ENCODE measurements at regions not wholly inside any gene's neighbourhood (a gene's known extent, or its start where the extent isn't known, plus 50 kb on each side); places are given as distances from the start of the nearest gene placed in this dataset.
"Not testable (repeated sequence)": the region's sequence is repeated elsewhere in the genome, so short reads cannot be mapped to it uniquely, and the experiment has no call there.

- H3K27me3 ChIP-seq (ENCODE audit: control insufficient read depth in 2 of 2, insufficient read depth in 2 of 2, low read length in 2 of 2); H3K4me3 ChIP-seq (ENCODE audit: low read length); H3K36me3 ChIP-seq (ENCODE audit: control insufficient read depth in 2 of 3, insufficient read depth in 3 of 3, low read length in 3 of 3); H3K27ac ChIP-seq (ENCODE audit: low read depth, low read length); H3K27me3 Mint-ChIP-seq; H3K27ac Mint-ChIP-seq; H3K4me3 Mint-ChIP-seq; intact Hi-C loops (cut with micrococcal nuclease); H3K36me3 Mint-ChIP-seq; CTCF ChIA-PET; H3K4me1 Mint-ChIP-seq; POLR2A ChIA-PET; H3K9me3 ChIP-seq (ENCODE audit: control insufficient read depth in 2 of 3, low read length in 3 of 3); H3K4me1 ChIP-seq (ENCODE audit: control insufficient read depth in 2 of 2, insufficient read depth in 2 of 2, low read length in 2 of 2); ATAC-seq; DNase-seq: not testable (repeated sequence)
- peaks cover 0 to 15% (median 0%) of the 10 kb centered on the region in 11 donors for H3K9me3 Mint-ChIP-seq
These were observed 346.4 kb upstream of the JARID2 start for GRCh38 chr6:14899441-14899840.

- no peaks in the 10 kb centered on the region for H3K36me3 ChIP-seq (ENCODE audit: control insufficient read depth in 2 of 3, insufficient read depth in 3 of 3, low read length in 3 of 3)
- Mint-ChIP-seq H3K4me3 (no peak overlapping the region), H3K27ac (no peak overlapping the region), H3K9me3 (peaks cover 0 to 11% (median 0%) of the 10 kb centered on the region in 11 donors), H3K36me3 (peaks cover 0 to 2% (median 0%) of the 10 kb centered on the region in 5 donors), H3K27me3 (no peaks in the 10 kb centered on the region), H3K4me1 (peaks cover 0 to 6% (median 0%) of the 10 kb centered on the region in 7 donors)
- H3K9me3 ChIP-seq (ENCODE audit: control insufficient read depth in 2 of 3, low read length in 3 of 3) = no peaks in the 10 kb centered on the region
- intact Hi-C loops (cut with micrococcal nuclease) = no loop called here
- CTCF ChIA-PET = no interaction called here
- POLR2A ChIA-PET = no interaction called here
- no peak overlapping the region for H3K4me3 ChIP-seq (ENCODE audit: low read length)
- no peaks in the 10 kb centered on the region for H3K27me3 ChIP-seq (ENCODE audit: control insufficient read depth in 2 of 2, insufficient read depth in 2 of 2, low read length in 2 of 2)
- no peak overlapping the region for H3K27ac ChIP-seq (ENCODE audit: low read depth, low read length)
- H3K4me1 ChIP-seq (ENCODE audit: control insufficient read depth in 2 of 2, insufficient read depth in 2 of 2, low read length in 2 of 2) = no peaks in the 10 kb centered on the region
- no peak for DNase-seq
- ATAC-seq = no peak
These were observed 344.9 kb upstream of the JARID2 start for GRCh38 chr6:14900919-14901318.

GRCh38 chr6:14903176-14904038, 342.5 kb upstream of the JARID2 start:
- H3K27ac ChIP-seq (ENCODE audit: low read depth, low read length) = no peak overlapping the region

GRCh38 chr6:14905201-14905600, 340.7 kb upstream of the JARID2 start:
- CTCF ChIA-PET = no interaction called here
- H3K36me3 Mint-ChIP-seq = peaks cover 0 to 2% (median 0%) of the 10 kb centered on the region in 5 donors

More at GRCh38 chr6:14903176-14904038, 342.5 kb upstream of the JARID2 start:
- ATAC-seq (no peak), DNase-seq (no peak)
- no peak overlapping the region for H3K4me3 ChIP-seq (ENCODE audit: low read length)
- H3K9me3 ChIP-seq (ENCODE audit: control insufficient read depth in 2 of 3, low read length in 3 of 3) = no peaks in the 10 kb centered on the region
- no peaks in the 10 kb centered on the region for H3K27me3 ChIP-seq (ENCODE audit: control insufficient read depth in 2 of 2, insufficient read depth in 2 of 2, low read length in 2 of 2)
- Mint-ChIP-seq H3K27ac (peak overlapping the region in 1 of 9 donors; percentile 18), H3K4me3 (no peak overlapping the region), H3K27me3 (no peaks in the 10 kb centered on the region), H3K9me3 (peaks cover 0 to 11% (median 0%) of the 10 kb centered on the region in 11 donors), H3K4me1 (peaks cover 0 to 4% (median 2%) of the 10 kb centered on the region in 7 donors), H3K36me3 (peaks cover 0 to 2% (median 0%) of the 10 kb centered on the region in 5 donors)
- no peaks in the 10 kb centered on the region for H3K36me3 ChIP-seq (ENCODE audit: control insufficient read depth in 2 of 3, insufficient read depth in 3 of 3, low read length in 3 of 3)
- ChIA-PET CTCF (interaction anchor here (0.6 kb wide), 1 partner anchor 334 kb away, joined by 6 read pairs; no protein-coding TSS in a partner anchor), POLR2A (interaction anchor here (1.8 kb wide), 1 partner anchor 9 kb away, joined by 5 read pairs; no protein-coding TSS in a partner anchor)
- intact Hi-C loops (cut with micrococcal nuclease) = no loop called here
- no peaks in the 10 kb centered on the region for H3K4me1 ChIP-seq (ENCODE audit: control insufficient read depth in 2 of 2, insufficient read depth in 2 of 2, low read length in 2 of 2)

GRCh38 chr6:14906621-14907020, 339.2 kb upstream of the JARID2 start:
- Mint-ChIP-seq H3K9me3 (peaks cover 0 to 8% (median 0%) of the 10 kb centered on the region in 11 donors), H3K4me1 (peaks cover 14 to 23% (median 21%) of the 10 kb centered on the region in 7 donors), H3K4me3 (no peak overlapping the region), H3K27ac (no peak overlapping the region), H3K27me3 (no peaks in the 10 kb centered on the region), H3K36me3 (peaks cover 0 to 12% (median 3%) of the 10 kb centered on the region in 5 donors)
- Histone ChIP-seq H3K4me1 (ENCODE audit: control insufficient read depth in 2 of 2, insufficient read depth in 2 of 2, low read length in 2 of 2) (peaks cover 10 to 16% of the 10 kb centered on the region in 2 donors), H3K27me3 (ENCODE audit: control insufficient read depth in 2 of 2, insufficient read depth in 2 of 2, low read length in 2 of 2) (no peaks in the 10 kb centered on the region), H3K36me3 (ENCODE audit: control insufficient read depth in 2 of 3, insufficient read depth in 3 of 3, low read length in 3 of 3) (no peaks in the 10 kb centered on the region), H3K9me3 (ENCODE audit: control insufficient read depth in 2 of 3, low read length in 3 of 3) (no peaks in the 10 kb centered on the region), H3K4me3 (ENCODE audit: low read length) (no peak overlapping the region), H3K27ac (ENCODE audit: low read depth, low read length) (no peak overlapping the region)
- no peak for DNase-seq
- ChIA-PET CTCF (interaction anchor here (1.1 kb wide), 1 partner anchor 589 kb away, joined by 3 read pairs; no protein-coding TSS in a partner anchor), POLR2A (no interaction called here)
- intact Hi-C loops (cut with micrococcal nuclease) = no loop called here
- ATAC-seq = no peak

More at GRCh38 chr6:14905201-14905600, 340.7 kb upstream of the JARID2 start:
- Mint-ChIP-seq H3K9me3 (peaks cover 0 to 7% (median 0%) of the 10 kb centered on the region in 11 donors), H3K27me3 (no peaks in the 10 kb centered on the region), H3K4me3 (no peak overlapping the region), H3K27ac (no peak overlapping the region), H3K4me1 (peaks cover under 1 to 9% (median 7%) of the 10 kb centered on the region in 7 donors)
- Histone ChIP-seq H3K4me1 (ENCODE audit: control insufficient read depth in 2 of 2, insufficient read depth in 2 of 2, low read length in 2 of 2) (peaks cover 0 to 2% of the 10 kb centered on the region in 2 donors), H3K4me3 (ENCODE audit: low read length) (no peak overlapping the region), H3K9me3 (ENCODE audit: control insufficient read depth in 2 of 3, low read length in 3 of 3) (no peaks in the 10 kb centered on the region), H3K36me3 (ENCODE audit: control insufficient read depth in 2 of 3, insufficient read depth in 3 of 3, low read length in 3 of 3) (no peaks in the 10 kb centered on the region), H3K27ac (ENCODE audit: low read depth, low read length) (no peak overlapping the region), H3K27me3 (ENCODE audit: control insufficient read depth in 2 of 2, insufficient read depth in 2 of 2, low read length in 2 of 2) (no peaks in the 10 kb centered on the region)
- ATAC-seq (no peak), DNase-seq (no peak)
- POLR2A ChIA-PET = interaction anchor here (1.1 kb wide), 1 partner anchor 29 kb away, joined by 3 read pairs; no protein-coding TSS in a partner anchor
- intact Hi-C loops (cut with micrococcal nuclease) = no loop called here

- intact Hi-C loops (cut with micrococcal nuclease) = loop anchor here in 1 of 2 donors (5.0 kb wide), 1 partner anchor 54 kb away; no protein-coding TSS in a partner anchor
- peaks cover 18 to 34% (median 25%) of the 10 kb centered on the region in 7 donors for H3K4me1 Mint-ChIP-seq
- CTCF ChIA-PET = no interaction called here
These were observed 334.9 kb upstream of the JARID2 start for GRCh38 chr6:14910692-14911547.

More at GRCh38 chr6:14910692-14911547, 334.9 kb upstream of the JARID2 start:
- Histone ChIP-seq H3K4me3 (ENCODE audit: low read length) (peak overlapping the region; percentile 17), H3K9me3 (ENCODE audit: control insufficient read depth in 2 of 3, low read length in 3 of 3) (no peaks in the 10 kb centered on the region), H3K36me3 (ENCODE audit: control insufficient read depth in 2 of 3, insufficient read depth in 3 of 3, low read length in 3 of 3) (no peaks in the 10 kb centered on the region), H3K27me3 (ENCODE audit: control insufficient read depth in 2 of 2, insufficient read depth in 2 of 2, low read length in 2 of 2) (no peaks in the 10 kb centered on the region), H3K4me1 (ENCODE audit: control insufficient read depth in 2 of 2, insufficient read depth in 2 of 2, low read length in 2 of 2) (peaks cover 10 to 18% of the 10 kb centered on the region in 2 donors), H3K27ac (ENCODE audit: low read depth, low read length) (no peak overlapping the region)
- POLR2A ChIA-PET = no interaction called here
- Mint-ChIP-seq H3K27me3 (no peaks in the 10 kb centered on the region), H3K4me3 (peak overlapping the region; percentile 74 to 87 (median 80)), H3K36me3 (peaks cover 0 to 15% (median 6%) of the 10 kb centered on the region in 5 donors), H3K27ac (peak overlapping the region; percentile 37 to 86 (median 74)), H3K9me3 (peaks cover 0 to 9% (median 0%) of the 10 kb centered on the region in 11 donors)
- ATAC-seq = peak; percentile 86
- DNase-seq = peak in 5 of 9 donors; percentile 12 to 24 (median 17)

Measured in naive thymus-derived CD4-positive, alpha-beta T cell (primary cell).